NCI-H1436 (cell line): ENCODE measurements at regions not wholly inside any gene's neighbourhood (a gene's known extent, or its start where the extent isn't known, plus 50 kb on each side); places are given as distances from the start of the nearest gene placed in this dataset.
"Not testable (repeated sequence)": the region's sequence is repeated elsewhere in the genome, so short reads cannot be mapped to it uniquely, and the experiment has no call there.

ENCODE experiments used
- DNase-seq: peaks from one replicate; lab custom pipeline; 2025; lab: John Stamatoyannopoulos, UW

GRCh38 chr1:220942278-220942677 is 63.0 kb downstream of the HLX start:
- no peak for DNase-seq

GRCh38 chr1:220942914-220943313 is 63.7 kb downstream of the HLX start:
- not testable (repeated sequence) for DNase-seq

GRCh38 chr1:220943319-220943996 is 64.2 kb downstream of the HLX start:
- DNase-seq: no peak

- DNase-seq: no peak
These were observed 71.3 kb downstream of the HLX start for GRCh38 chr1:220950576-220950975.

- no peak for DNase-seq
These were observed 73.9 kb downstream of the HLX start for GRCh38 chr1:220952961-220953643.

- DNase-seq: no peak
These were observed 75.3 kb downstream of the HLX start for GRCh38 chr1:220954321-220955075.

GRCh38 chr1:220955116-220955515 is 75.9 kb downstream of the HLX start:
- DNase-seq: no peak

GRCh38 chr1:220956501-220957232 is 77.4 kb downstream of the HLX start:
- no peak for DNase-seq

GRCh38 chr1:220957233-220957605 is 78.0 kb downstream of the HLX start:
- no peak for DNase-seq

GRCh38 chr1:220958234-220958633 is 79.0 kb downstream of the HLX start:
- DNase-seq: no peak

- no peak for DNase-seq
These were observed 82.9 kb downstream of the HLX start for GRCh38 chr1:220962031-220962751.

- no peak for DNase-seq
These were observed 86.8 kb downstream of the HLX start for GRCh38 chr1:220966041-220966440.

- DNase-seq: no peak
These were observed 87.2 kb downstream of the HLX start for GRCh38 chr1:220966473-220966872.

GRCh38 chr1:220966881-220967611 is 87.8 kb downstream of the HLX start:
- no peak for DNase-seq

GRCh38 chr1:220967911-220968310 is 88.7 kb downstream of the HLX start:
- no peak for DNase-seq

GRCh38 chr1:220969281-220969680 is 90.0 kb downstream of the HLX start:
- not testable (repeated sequence) for DNase-seq

- DNase-seq: no peak
These were observed 91.1 kb downstream of the HLX start for GRCh38 chr1:220970311-220970710.

GRCh38 chr1:220971221-220971620 is 92.0 kb downstream of the HLX start:
- no peak for DNase-seq

- DNase-seq: no peak
These were observed 95.2 kb downstream of the HLX start for GRCh38 chr1:220974431-220974830.

GRCh38 chr1:220976390-220976789 is 97.1 kb downstream of the HLX start:
- no peak for DNase-seq

GRCh38 chr1:220979371-220979770 is 100.1 kb downstream of the HLX start:
- DNase-seq: no peak
